ENCODE measurements at regions not wholly inside any gene's neighbourhood (a gene's known extent, or its start where the extent isn't known, plus 50 kb on each side); places are given as distances from the start of the nearest gene placed in this dataset.
A peak's percentile ranks its signal among the peaks of the same experiment; 100 is the strongest.

DNA sequence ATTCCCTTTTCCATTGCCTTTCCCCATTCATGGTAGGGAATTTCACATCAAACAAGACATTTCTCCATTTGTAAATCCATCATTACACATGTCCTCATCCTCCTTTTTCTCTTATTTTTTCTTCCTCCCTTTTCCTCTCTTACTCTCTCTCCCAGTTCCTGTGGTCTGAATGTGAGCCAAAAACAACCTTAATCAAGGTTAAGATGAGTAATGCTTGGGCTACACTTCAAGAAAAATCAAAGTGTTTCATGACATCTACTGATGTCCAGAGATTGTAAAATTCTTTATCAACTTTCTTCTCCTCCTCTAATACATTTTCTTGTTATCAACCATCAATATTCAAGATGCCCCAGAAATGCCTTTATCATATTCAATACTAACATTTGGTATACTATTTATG is 172.5 kb upstream of the PRNP start:
- peak; percentile 37 to 49 for DNase-seq (ENCODE audit: low read depth in 2 of 2)

DNA sequence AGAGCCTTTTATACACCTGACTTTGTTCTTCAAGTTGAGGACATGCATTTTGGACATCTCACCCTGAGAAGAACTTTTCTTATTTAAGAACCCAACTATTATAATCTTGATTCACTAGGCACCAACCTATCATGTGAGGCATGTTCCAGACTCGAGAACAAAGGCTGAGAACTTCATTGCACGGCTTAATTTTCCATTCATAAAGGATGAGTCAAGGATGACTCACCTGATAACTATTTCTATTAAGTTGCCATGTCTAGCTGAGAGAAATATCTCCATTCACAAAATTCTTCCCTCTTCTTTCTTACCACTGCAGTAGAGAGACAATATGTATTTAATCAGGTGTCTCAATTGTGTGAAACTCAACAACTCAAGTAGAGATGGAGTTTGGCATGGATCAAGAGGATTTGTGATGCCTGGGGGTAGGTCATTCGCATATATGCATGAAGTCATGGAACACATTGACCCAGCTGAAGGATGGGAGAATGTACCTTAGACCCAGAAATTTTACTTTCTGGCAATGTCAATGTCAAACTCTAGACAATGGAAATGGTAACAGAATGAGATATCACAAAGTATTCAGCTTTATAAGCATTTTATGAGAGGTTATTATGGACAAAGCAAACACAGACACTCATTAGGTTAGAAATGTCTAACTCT is 173.2 kb upstream of the PRNP start:
- DNase-seq (ENCODE audit: low read depth in 2 of 2), result peak; percentile 82 to 87

- no peak for DNase-seq (ENCODE audit: low read depth in 2 of 2)
Observed at GRCh38 chr20:4511776-4512175, 174.5 kb upstream of the PRNP start.

GRCh38 chr20:4509825-4510522 is 176.3 kb upstream of the PRNP start:
- DNase-seq (ENCODE audit: low read depth in 2 of 2), result no peak

DNA sequence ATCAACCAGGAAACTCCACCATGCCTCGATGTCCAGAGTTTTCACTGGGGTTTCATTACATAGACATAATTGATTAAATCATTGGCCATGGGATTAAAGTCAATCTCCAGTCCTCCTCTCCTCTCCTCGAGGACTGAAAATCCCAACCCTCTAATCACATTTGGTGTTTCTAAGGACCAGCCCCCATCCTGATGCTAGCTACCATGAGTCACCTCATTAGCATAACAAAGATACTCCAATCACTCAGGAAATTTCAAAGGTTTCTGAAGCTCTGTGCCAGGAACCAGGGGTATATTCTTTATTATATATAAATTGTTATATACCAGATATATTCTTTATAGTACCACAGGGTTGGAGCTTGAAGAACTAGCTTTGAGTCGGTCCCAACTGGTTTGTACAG is 177.5 kb upstream of the PRNP start:
- no peak for DNase-seq (ENCODE audit: low read depth in 2 of 2)

- DNase-seq (ENCODE audit: low read depth in 2 of 2), result peak; percentile 95 to 96
Observed at GRCh38 chr20:4507288-4507719, 179.0 kb upstream of the PRNP start.

DNA sequence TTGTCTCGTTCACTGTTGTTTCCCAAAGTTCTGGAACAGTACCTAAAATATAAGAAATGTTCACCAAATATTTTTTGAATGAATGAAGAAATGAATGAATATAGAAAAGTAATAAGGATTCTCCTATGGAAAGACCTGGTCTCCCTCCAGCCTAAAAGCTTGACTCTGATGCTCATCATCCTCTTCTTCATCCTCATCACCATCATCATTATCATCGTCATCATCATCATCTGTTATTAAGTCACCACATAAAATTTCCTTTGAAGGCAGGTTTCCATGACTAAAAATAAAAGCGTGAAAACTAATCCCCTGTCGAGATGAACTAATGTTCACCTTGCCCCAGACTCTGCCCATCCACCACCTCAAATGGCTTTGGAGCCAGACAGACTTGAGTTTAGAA is 181.4 kb upstream of the PRNP start:
- DNase-seq (ENCODE audit: low read depth in 2 of 2), result no peak

DNA sequence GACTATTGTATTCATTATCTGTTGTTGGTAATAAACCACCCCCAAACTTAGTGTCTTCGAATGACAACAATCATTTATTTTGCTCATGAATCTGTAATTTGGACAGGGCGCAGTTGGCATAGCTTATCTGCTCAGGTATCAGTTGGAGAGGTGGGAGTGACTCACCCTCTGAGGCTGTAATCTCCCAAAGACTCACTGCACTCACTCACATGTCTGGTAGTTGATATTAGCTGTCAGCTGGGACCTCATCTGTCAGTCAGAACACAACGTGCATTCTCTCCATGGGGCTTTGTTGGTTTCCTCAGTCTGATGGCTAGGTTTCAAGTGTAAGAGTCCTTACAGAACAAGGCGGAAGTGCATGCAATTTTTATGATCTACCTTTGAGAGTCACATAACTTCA is 183.5 kb upstream of the PRNP start:
- DNase-seq (ENCODE audit: low read depth in 2 of 2), result no peak

DNA sequence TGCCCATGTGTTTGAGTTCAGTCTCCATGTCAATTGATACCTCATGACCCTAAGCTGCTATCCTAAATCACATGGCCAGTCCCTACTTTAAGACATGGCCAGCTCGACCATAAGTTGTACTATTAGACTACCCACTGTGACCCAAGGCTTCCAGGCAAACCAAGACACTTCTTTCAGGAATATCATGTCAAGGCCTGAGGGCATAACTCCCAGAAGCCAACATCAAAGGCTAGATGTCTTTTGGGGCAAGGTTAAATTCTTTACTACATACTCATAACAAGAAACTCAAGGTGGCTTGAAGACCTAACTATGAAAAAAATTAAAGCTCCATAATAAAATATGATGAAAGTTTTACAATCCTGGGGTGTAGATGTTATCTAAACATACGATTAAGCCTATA is 192.9 kb upstream of the PRNP start:
- no peak for DNase-seq (ENCODE audit: low read depth in 2 of 2)

- no peak for DNase-seq (ENCODE audit: low read depth in 2 of 2)
Observed at GRCh38 chr20:4491643-4492042, 194.6 kb upstream of the PRNP start.

DNA sequence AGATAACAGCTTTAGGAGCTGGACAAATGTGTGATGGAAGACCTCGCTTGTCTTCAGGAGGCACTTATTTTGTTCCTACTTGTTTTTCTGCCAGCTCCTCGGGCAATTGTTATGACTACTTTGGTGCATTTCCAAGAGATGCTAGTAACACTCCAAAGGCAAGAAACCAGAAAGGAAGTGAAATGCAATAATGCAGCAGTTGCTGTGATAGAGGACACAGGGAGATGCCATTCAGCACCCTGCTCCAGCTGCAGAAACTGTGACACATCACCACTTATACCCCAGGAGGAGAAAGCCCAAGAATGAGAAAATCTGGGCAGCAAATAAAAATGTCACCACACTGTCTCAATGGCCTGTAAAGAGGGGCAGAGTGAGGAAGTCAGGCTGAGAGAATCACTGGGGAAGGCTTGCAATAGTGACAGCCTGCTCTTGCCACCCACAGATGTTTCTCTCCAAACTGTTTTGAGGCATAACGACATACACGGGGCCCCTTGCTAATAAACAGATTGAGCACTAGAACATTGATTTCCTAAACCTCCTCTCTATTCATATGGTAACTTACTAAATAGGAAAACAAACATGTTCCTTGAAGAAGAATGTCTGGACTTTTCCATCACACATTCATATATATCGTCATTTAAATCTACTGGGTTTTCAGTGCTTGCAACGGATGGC is 195.5 kb upstream of the PRNP start:
- no peak for DNase-seq (ENCODE audit: low read depth in 2 of 2)

DNA sequence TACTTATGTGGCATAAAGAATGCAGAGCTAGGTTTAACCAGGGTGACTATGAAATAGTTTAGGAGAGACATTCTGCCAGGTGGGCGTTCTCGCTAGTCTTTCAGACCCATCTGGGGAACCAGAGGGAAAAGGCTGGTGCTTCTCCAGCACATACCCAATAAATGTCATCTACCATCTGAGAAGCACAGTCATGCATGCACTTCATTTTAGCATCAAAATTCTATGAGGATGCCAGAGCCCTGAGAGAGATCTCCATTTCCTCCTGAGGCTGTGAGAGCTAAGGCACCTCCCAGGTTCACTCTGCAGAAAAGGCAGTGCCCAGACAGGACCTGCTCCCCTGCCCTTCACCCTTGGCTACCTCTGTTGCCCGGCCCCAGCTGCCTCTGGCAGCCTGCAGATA is 196.2 kb upstream of the PRNP start:
- no peak for DNase-seq (ENCODE audit: low read depth in 2 of 2)

DNA sequence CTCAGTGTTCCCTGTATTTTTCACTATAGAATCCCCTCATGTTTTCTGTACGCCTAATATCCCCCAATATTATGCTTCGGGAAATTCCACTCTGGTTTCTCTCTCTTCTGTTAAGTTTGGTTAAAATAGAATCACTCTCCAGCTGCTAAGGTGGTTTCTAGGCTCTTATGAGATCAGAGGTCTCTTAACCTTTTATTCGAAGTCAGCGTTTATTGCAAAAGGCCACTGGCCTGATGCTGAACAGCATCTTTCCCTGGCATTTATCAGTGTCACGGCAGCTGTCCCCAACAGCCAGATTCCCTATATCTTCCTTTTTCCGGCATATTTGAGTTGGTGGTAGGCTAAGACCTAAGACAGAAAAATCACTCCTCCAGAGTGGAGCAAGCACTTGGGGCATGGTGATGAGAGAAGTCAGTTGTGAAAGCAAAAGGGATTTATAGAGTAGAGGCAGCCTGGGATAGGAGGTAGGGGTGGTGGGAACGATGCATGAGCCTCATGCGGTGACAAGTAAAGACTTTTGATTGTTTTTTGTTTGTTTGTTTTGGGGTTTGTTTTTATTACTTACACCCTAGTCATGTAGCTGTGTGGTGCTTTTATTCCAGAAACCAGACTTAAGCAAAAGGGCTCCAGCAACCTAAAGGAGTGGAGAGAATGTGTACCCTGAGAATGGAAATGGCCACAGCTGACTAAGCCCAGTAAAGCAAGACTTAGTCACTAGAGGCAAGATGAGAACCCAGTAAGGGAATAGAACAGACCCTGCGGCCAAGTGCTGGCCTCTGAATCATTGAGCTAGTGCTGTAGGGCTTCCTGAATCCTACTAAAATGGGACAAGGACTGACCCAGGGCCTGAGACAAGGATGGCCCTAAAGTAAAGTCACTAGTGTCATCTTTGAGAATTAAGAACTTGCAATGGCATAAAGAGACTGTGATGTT is 197.6 kb upstream of the PRNP start:
- no peak for DNase-seq (ENCODE audit: low read depth in 2 of 2)

DNA sequence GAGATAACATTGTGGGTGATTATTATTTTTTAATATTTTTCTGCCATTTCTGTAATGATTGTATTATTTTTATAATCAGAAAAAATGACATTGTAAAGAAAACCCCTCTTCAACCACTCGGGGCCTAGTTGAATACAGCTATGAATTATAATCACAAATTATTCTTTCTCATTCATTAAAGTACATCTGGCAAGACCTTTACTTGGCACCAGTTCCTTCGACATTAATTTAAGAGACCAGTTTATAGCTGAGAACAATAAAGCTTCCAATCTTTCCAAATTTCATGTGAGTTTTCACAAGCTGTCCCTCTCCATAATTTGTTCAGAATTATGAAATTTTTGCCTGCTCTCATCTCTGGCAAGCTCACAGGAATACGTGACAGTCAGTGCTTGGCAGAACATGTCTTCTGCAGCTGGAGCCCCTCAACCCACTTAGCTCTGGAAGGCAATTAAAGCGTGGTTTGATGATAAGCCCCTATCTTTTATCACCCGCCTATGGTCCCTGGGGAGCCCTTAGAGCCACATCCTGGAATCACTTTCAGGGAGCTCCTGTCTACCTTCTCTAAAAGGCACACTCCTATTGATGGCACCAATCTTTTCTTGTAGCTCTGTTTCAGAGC is 201.8 kb upstream of the PRNP start:
- DNase-seq (ENCODE audit: low read depth in 2 of 2), result no peak

GRCh38 chr20:4483961-4484360 is 202.3 kb upstream of the PRNP start:
- DNase-seq (ENCODE audit: low read depth in 2 of 2), result no peak

- DNase-seq (ENCODE audit: low read depth in 2 of 2), result peak in 1 of 2 experiments; percentile 54
Observed at GRCh38 chr20:4483486-4483885, 202.8 kb upstream of the PRNP start.

DNA sequence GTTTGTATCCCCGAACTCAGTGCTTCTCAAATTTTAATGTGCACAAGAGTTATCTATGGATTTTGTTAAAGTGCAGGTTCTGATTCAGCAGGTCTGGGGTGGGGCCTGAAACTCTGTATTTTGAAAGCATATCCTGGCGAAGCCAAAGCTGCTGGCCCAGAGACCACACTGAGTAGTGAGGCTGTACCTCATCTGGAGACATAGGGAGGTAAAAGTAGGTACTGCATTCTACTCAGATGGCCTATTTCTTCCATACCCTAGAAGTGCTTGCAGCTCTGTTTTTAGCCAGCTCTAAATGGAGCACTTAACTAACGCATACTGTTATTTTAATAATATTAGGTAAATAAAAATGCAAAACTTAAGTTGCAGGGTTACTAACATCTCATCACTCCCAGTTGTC is 206.2 kb upstream of the PRNP start:
- DNase-seq (ENCODE audit: low read depth in 2 of 2), result no peak

DNA sequence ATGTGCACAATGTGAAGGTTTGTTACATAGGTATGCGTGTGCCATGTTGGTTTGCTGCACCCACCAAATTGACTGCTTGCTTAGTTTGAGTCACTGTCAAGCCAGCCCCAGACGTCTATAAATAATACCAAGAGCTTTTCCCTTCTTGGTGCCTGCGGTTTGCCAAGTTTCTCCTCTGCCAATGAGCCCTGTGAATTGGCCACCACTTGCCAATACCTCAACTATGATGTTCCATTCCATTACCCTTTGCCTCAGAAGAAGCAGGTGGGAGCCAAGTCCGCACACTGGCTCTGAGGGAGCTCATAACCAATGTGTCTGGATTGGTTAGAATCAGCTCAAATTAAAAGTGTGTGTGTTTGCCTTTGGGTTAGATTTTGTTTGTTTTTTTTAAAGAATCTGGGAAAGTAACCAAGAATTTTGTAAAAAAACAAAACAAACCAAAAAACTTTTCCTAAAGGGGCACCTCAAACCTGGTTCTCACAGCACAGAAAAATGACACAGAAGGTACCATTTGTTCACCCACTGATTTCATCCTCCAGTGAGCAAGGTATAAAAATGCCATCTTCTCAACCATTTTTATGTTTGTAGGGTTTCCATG is 209.3 kb upstream of the PRNP start:
- no peak for DNase-seq (ENCODE audit: low read depth in 2 of 2)

DNA sequence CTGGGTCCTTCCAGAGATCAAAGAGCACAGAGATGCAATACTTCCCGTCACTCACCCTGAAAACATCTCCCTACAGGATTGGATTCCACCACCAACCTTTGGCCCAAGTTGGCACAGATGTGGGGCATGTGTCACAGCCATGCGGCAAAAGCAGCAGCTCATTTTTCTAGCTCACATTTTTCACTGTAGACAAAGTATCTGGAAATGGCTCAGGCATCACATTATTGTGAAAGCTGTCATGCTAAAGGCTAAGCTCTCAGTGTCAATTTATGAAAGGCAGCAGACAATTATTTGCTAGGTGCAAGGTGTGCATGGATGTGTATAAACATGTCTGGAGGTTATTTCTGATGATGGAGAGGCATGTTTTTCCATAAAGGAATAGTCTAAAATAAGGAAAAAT is 213.3 kb upstream of the PRNP start:
- no peak for DNase-seq (ENCODE audit: low read depth in 2 of 2)

GRCh38 chr20:4471221-4471620 is 215.0 kb upstream of the PRNP start:
- DNase-seq (ENCODE audit: low read depth in 2 of 2), result no peak

DNA sequence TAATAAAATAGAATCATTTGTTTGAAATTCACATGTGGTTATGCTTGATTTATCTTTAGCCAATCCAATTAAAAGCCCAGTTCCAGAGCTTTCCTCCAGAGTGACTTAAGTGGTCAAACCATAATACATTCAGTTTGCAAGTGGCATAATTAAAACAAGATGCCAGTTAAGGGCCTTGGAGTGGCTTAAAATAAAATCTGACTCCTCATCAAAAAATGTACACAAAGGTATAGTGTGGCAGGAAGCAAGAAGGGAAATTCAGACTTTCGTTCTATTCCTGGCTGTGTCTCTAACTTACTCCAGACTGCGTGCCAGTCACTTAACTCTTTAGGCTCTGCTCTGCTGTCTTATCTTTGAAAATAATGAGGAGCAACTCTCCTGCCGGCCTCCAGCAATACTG is 215.9 kb upstream of the PRNP start:
- DNase-seq (ENCODE audit: low read depth in 2 of 2), result peak; percentile 73 to 76
